HG03571 (cell line): ENCODE measurements at regions not wholly inside any gene's neighbourhood (a gene's known extent, or its start where the extent isn't known, plus 50 kb on each side); places are given as distances from the start of the nearest gene placed in this dataset.
"Not testable (repeated sequence)": the region's sequence is repeated elsewhere in the genome, so short reads cannot be mapped to it uniquely, and the experiment has no call there.

Experiments used
- ATAC-seq: cut with Tn5 transposase; IDR thresholded peaks from one replicate; pipeline ENCODE4 v1.9.1; 2021; ENCODE audit not compliant: unreplicated experiment

DNA sequence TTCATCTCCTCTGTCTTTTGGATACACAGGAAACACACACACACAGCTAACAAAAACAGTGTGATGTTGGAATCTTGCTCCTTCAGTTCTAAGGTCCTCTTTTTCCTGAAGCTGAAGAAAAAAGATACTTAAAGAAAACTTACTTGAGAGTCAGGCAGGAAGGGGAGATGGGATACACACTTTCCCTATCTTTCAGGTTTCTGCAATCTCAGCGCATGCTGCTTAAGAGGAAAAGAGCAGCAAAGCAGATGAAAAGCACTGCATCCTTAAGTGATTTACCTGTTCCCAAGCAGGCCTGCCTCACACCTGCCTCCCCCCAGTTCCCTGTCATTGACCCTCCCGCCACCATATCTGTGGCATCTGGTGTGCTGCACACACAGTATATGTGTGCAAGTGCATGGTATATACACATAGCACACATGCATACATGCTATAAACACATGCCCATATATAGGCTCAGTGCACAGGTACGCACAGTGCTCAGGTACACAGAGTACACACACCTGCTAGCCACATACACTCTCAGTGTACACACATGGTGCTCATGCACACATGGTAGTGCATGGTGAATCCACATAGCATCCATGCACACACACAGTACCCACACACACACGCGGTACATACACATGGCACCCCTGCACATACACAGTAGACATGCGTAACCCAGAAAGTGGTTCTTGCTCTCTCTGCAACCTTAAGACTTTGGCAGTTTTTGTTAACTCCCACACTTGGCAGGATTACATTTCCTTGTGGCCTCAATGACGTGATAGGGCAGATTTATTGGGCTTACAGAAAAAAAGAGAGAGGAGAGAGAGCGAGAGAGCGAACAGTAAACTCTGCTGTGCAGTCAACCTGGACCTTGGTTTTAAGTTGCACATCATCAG lies 166.9 kb downstream of the TOMM20 start:
- ATAC-seq, result no peak

DNA sequence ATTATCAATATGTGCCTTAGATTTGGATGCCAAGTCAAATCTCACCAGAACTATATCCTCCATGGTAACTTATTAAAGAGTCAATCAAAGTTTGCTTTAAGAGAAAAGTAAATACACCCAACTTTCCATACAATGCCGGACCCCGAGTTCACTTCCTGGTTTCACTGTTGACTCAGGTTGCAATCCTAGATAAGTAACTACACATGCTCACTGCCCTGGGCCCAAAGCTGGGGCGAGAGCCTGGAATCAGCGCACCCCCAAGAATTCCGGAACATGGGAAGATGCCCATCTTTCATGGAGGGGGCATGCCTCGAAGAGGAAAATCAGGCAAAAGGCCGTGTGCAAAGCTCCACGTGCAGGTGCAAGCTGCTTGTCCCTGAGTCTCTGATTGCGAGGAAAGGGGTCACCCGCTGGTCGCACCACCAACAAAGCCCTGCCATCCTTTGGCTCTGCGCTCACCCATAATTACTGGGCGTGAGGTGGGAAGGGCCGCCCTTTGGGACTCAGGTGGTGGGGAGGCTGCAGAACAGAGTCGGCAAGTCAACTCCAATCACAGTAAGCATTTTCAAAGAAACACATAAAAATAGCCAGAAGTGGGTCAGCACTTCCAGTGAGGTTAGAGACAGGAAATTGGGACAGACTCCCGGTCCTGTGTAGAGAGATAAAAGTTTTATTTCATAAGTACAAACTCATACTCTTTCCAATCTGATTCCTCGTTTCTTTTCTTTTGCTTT lies 167.7 kb downstream of the TOMM20 start:
- no peak for ATAC-seq

DNA sequence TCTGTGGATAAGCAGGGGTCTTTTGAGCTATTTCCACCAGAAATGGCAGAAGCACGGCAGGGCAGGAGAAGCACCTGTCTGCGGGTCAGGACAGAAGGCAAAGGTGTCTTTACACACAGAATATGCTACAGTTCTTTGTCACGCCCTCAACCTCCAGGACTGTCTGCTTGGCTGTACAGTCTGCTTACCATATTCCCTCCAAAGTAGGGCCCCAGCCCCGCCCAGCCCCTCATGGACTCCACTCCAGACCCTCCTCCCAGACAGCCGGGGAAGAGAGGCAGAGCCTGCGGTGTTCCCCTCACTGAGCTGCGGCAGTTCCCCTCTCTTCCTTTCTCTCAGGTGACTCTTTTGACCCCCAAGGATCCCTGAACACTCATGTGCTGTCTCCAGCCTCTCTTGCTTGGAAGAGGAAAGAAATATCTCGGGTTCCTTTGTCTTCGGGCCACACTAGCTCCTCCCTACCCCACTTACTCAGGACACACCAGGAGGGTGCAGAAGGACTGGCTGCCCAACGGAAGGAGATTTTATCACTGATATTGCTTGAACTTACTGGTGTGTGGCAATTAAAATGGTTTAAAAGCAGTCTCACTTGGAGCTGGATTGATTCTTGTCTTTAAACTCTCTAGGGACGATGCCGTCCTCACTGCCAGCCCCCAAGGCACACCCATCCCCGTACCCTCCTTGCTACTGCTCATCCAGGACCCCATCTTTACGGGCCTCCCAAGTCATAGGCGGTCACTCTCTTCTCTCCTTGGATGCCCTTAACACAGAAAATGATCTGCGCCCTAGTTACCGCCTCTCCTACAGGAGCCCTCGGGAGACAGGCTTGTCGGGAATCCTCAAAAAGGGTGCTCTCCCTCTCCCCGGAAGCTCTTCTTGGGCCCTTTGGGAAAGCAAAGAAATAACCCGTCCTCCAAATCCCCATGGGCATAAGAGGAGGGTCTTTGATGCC lies 169.7 kb downstream of the TOMM20 start:
- no peak for ATAC-seq

DNA sequence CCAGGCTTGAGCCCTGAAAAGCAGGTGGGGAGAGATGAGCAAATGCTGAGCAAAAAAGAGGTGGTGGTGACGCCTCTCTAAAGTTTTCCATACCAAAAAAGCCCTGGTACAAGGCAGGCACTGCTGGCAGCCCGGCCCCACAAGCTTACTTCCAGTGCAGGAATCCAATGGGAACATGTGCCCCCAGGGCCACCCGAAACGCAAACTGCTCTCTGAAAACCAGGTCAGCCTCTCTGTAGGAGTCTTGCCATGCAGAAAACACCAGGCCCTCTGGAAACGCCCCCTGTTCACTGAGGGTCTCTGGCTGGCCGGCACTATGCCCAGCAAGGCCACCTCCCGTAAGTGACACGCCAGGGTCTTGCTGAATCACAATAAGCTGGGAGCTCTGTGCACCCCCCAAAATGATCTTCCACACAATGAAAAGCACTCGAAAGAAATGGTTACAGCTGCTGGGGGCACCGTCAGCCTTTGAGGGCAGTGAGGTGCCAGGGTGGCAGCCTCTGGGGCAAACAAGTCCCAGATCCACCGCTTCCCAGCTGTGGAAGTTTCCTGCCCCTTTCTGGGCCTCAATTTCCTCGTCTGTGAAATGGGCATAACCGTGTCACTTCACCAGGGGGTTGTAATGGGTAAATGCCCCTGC lies 170.5 kb downstream of the TOMM20 start:
- ATAC-seq, result no peak

DNA sequence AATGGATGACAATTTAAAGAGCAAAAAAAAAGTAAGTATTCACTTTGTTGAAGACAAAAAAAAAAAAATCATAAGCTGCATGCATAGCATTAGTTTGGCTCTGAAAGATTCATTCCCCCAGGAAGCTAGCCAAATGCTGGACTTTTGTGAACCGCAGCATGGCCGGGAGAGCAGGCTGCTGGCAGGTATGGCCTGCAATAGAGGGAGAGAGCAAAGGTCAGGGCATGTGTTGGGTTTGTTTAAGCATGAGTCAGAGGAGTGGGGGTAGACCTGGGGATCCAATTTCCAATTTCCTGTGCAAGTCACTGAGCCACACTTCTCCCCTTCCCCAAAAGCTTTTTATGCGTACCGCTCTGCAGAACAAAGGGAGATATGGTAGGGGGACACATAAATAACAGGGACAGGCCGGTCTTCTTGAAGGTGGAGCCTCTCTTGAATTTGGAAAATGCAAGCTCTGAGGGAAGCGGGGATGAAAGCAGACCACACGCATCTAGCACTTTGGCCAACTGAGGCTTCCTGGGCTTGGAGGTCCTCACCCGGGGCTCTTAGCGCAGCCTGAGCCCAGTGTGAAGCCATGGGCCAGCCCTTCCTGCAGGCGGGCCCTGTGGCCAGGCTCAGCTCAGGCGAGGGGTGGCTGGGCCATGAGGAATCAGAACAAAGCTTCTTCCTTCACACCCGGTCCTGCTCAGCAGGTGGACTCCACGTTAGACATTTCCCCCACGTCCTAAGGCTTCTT lies 171.1 kb downstream of the TOMM20 start:
- no peak for ATAC-seq

DNA sequence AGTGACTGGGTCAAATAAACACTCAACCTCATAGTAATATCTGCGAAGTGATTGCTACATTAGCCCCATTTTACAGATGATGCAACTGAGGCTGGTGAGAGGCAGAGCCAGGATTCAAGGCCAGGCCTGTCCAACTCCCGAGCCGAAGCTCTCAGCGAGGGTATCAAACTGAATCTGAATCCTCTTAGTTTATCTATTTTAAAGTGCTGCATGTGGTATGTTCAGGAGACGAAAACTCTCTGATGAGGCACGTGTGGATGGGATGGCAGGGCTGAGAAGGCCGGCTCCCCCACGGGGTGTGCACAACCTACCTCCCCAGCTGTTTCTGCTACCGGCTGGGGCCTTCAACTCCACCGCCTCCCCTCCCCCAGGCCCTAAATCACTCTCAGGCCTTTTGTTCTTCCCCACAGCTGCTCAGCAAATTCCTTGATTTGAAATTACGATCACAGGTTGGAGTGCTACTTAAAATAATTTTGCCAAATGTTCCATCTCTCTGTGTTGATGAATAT lies 171.8 kb downstream of the TOMM20 start:
- ATAC-seq, result no peak

DNA sequence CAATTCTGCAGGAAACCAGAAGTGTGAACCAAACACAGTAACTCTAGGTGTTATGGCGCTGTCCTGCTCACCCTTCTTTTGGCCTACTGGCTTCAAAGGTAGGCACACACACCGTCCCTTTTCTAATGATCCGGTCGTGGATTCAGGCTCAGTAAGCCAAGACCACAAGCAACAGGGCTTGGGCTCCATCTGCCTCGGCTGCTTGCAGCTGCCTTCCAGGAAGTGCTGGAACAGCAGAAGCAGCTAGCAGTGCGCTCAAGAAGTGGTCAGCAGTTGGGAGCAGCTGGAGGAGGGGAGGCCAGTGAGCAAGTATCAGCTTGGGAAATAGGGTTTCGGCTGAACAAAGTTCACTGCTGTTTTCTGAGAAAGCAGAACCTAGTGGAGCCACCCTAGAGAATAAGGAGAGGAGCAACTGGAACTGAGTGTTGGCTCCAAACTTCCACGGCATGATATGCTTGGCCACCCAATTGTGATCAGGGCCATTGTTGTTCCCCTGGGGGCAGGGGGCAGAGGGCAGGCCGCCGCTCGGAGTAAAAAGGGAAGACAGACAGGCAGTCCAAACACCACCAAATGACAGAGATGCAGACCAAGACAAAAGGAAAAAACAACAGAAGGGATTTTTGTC lies 173.4 kb downstream of the TOMM20 start:
- ATAC-seq, result peak; percentile 37

DNA sequence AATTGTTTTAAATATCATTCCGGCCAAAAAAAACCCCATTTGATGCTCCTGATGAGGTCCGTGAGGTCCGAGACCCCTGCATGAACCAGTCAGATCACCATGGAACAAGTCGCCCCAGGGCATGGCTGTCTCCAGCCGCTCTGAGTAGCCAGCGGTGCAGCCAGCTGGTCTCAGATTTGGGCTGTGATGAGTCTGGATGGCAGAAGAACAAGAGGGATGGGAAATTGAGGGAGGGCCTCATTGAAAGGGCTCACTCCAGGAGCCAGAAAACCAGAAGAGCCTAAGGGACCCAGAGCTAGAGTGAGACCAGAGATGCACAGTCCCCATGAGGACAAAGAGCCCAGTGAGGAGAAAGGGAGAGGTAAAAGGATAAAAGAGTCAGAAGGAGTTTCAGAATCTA lies 174.0 kb downstream of the TOMM20 start:
- ATAC-seq, result no peak

DNA sequence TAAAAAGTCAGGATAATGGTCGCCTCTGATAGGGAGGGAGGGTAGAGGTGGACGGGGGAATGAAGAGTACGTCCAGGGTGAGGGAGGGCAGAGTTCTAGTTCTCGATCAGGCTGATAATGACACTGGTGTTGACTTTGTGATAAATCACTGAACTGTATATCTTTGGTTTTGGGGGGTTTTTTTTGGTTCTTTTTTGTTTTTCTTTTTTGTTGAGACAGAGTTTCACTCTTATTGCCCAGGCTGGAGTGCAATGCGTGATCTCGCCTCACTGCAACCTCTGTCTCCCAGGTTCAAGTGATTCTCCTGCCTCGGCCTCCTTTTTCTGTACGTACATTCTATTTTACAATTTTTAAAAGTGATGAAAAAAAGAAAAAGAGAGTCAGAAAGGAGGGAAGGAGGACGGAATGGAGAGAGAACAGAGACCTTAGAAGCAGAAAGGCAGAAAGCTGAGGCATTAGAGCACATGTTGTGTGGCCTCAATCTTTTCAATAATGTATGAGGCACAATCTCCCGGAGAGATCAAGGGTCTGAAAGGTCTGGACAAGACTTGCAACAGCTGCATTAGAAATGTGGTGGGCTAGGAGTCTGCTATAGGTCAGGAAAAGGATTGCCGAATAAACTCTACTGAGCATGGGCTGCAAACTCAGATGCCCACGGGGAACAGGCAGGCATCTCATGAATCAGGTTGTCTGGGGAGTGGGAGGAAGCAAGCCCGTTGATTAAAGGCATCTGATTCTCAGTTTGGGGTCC lies 174.8 kb downstream of the TOMM20 start:
- ATAC-seq, result no peak

DNA sequence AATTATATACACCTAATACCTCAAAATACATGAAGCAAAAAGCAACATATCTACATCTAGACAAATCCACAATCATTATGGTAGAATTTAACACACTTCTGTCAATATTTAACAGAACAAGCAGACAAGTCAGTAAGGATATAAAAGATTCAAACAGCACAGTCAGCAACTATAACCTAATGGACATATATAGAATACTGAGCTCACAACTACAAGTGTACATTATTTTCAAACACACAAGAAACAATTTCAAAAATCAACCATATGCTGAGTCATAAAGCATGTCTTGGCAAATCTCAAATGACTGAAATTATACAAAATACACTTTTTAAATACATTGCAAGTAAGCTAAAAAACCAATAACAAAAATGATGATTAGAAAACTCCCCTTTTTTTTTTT lies 178.0 kb downstream of the TOMM20 start:
- ATAC-seq, result no peak

DNA sequence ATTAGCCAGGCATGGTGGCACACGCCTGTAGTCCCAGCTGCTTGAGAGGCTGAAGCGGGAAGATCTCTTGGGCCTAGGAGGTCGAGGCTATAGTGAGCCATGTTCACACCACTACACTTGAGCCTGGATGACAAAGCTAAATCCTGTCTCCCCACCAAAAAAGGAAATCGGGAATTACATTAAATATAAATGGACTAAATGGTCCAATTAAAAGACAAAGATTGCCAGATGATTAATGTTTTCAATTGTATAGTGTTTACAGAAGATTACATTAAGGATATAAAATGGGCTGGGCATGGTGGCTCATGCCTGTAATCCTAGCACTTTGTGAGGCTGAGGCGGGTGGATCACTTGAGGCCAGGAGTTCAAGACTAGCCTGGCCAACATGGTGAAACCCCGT lies 179.1 kb downstream of the TOMM20 start:
- not testable (repeated sequence) for ATAC-seq

DNA sequence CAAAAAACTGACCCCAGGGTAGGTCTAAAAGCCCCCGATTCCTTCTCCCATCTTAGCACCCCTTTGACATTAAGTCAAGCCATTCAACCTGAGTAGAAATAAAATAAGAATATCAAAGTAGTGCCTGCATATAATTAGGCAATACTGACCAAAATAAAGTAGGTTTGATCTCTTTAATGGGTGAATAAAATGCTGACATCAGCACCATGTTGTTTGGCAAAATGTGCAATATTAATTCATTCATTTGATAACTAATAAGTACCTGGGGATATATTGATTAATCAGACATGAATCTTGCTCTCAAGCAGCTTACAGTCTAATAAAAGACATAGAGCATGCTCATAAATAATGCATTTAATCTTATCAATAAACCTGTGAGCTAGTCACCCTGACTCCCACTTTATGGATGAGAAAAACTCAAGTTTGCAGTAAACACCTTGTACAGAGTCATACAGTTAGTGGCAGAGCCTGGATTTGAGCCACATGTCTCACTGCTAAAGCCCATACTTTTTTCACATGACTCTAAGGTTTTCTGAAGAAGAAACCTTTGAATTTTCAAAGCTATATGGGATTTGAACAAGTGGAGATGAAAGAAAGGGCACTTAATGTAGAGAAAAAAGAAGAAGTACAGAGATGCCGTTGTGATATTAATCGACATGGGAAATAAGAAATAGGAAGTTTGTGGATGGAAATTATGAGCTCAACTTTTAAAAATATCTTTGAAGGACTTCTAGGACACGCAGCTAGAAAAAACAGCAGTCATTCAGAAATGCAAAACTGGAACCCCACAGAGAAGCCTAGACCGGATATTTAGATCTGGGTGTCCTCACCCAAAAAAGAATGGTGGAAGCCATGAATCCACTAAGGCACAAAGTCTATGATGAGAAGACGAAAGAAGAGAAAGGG lies 183.9 kb downstream of the TOMM20 start:
- no peak for ATAC-seq

DNA sequence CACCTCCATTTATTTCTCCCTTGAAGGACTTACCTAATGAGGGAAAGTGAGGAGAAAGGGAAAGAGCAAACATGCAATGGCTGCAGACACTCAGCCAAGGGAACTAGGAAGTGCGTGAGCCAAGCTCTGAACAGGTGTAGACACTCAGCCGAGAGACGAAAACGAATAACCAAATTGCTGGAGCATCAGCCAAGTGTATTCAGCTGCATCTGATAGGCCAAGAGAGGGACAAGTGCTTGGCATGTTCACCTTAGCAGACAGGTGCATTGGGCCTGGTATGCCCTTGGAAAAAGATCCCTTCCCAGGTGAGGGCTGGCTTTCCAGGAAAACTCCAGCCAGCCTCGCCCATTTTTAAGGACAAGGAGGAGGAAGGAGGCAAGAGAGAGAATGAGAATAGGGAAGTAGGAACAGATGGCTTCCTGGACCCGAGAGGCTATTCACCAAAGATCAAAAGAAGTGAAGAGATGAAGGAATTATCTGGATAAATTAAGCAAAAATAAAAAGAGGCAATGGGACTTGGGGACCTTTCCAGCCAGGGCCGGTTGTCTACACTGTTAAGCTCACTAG lies 184.7 kb downstream of the TOMM20 start:
- no peak for ATAC-seq

DNA sequence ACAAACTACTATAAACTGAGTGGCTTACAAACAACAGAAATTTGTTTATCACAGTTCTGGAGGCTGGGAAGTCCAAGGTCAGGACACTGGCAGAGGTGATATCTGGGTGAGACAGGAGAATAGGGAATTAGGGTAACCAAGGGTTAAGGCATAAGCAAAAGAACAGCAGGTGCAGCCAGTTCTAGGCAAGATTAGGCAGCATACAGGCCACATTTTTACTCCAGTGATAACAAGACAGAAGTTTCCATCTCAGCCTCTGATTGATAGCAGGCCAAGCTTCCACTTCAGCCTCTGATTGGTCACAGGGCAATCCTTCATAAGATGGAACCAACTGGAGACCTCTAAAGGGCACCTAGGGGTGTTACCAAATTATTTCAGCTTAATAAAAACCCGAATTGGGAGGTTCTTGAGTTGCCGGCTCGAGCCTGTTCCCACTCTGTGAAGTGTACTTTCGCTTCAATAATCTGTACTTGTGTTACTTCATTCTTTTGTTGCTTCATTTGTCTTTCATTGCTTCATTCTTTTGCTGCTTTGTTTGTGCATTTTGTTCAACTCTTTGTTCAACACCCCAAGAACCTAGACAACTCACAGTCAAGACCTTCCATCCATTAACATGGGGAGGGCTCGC lies 185.6 kb downstream of the TOMM20 start:
- no peak for ATAC-seq

DNA sequence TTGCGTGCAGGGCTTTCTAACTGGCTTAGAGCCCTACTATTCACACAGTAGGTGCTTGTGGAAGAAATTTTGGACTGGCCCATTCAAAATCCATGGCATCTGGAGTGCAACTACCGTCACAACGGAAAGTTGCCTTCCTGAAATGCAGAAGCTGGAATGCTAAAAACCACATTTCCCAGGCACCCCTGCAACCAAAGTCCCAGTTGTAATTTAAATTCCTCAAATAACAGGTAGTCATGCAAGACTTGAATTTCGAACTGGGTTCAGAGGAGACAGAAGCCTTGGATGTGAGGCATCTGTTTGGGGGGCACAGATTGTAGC lies 186.7 kb downstream of the TOMM20 start:
- no peak for ATAC-seq

DNA sequence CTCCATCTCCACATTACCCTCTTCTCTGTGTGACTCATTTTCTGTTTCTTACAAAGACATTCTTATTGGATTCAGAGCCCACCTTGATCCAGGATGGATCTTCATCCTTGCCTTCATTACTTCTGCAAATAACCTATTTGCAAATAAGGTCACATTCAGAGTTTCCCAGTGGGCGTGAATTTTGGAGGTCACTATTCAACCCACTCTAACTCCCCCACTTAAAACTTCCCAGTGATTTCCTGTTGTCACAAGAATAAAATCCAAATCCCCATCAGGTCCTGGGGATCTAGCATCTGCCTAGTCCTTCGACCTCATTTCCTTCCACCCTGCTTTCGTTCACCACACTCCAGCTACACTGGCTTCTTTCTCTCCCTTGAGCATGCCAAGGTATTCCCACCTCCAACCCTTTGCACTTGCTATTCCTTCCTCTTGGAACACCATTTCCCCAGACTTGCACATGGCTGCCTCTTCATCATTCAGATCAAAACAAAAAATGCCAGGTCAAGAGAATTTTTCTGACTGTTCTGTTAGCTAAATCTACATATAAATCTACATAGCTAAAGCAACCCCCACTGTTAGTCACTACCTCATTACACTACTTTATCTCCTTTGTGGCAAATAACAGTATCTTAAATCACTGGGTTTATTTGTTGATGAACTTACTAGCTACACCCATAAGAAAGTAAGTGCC lies 187.2 kb downstream of the TOMM20 start:
- no peak for ATAC-seq
